RWPE2 (cell line): ENCODE measurements at regions not wholly inside any gene's neighbourhood (a gene's known extent, or its start where the extent isn't known, plus 50 kb on each side); places are given as distances from the start of the nearest gene placed in this dataset.

Source experiments
- ATAC-seq: fragments of 200-7000 bp; cut with Tn5 transposase; 3 replicates; pipeline ENCODE4 v1.9.1; 2021; ENCODE audit warnings: low read depth
- DNase-seq: peaks from one replicate; pipeline ENCODE4 v3.0.0-alpha.2; 2020; ENCODE audit warnings: low spot score
- H3K27ac ChIP-seq: fragments of 450-650 bp; 2 replicates; pipeline ENCODE4 v1.5.1; 2017; ENCODE audit warnings: mild to moderate bottlenecking; ENCODE audit not compliant: poor library complexity, severe bottlenecking
- H3K27me3 ChIP-seq: fragments of 250-450 bp; sonication (Bioruptor Pico); 2 replicates; pipeline ENCODE4 v1.5.1; 2021; ENCODE audit warnings: mild to moderate bottlenecking, moderate library complexity; ENCODE audit not compliant: insufficient read depth, poor library complexity, severe bottlenecking
- H3K36me3 ChIP-seq: fragments of 250-450 bp; sonication (Bioruptor Pico); 2 replicates; pipeline ENCODE4 v1.5.1; 2020; ENCODE audit warnings: low read depth, mild to moderate bottlenecking, moderate library complexity
- H3K4me1 ChIP-seq: fragments of 250-450 bp; sonication (Bioruptor Pico); 2 replicates; pipeline ENCODE4 v1.5.1; 2021; ENCODE audit warnings: mild to moderate bottlenecking, moderate library complexity; ENCODE audit not compliant: insufficient read depth, poor library complexity, severe bottlenecking
- H3K4me3 ChIP-seq: fragments of 250-450 bp; sonication (Bioruptor Pico); 2 replicates; pipeline ENCODE4 v1.5.1; 2021; ENCODE audit warnings: mild to moderate bottlenecking, moderate library complexity; ENCODE audit not compliant: severe bottlenecking
- H3K9me3 ChIP-seq: fragments of 250-450 bp; sonication (Bioruptor Pico); 2 replicates; pipeline ENCODE4 v1.5.1; 2021; ENCODE audit warnings: mild to moderate bottlenecking, moderate library complexity; ENCODE audit not compliant: severe bottlenecking
- TF ChIP-seq, protein P1 (sequence below): fragments of 450-650 bp; IDR thresholded peaks from one replicate; pipeline ENCODE4 v1.5.1; 2017; ENCODE audit warnings: mild to moderate bottlenecking, moderate library complexity; ENCODE audit not compliant: poor library complexity, severe bottlenecking

DNA sequence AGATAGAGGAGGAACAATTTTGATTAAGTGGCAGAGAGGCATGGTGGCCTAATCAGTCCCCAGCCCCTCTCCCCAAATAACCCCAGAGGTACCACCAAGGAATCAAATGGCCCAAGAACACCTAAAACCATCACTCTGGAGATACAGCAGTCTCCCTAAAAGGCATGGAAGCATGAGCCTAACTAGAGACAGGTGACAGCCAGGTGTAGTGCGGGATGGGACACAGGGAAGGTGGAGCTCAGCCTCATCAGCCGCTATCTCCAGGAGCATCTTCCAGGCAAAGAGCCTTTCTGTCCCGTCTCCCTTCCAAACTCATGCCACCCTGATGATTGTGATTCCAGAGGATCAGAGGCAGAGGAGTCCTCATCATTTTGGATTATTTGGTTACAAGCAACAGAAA, 144.7 kb downstream of the COPS8 start:
- peaks cover 8% of the 10 kb centered on the region for H3K4me1 ChIP-seq
- no peak for DNase-seq
- H3K27me3 ChIP-seq: no peaks in the 10 kb centered on the region
- H3K4me3 ChIP-seq: no peak overlapping the region
- H3K27ac ChIP-seq: no peak overlapping the region
- TF ChIP-seq, protein P1, sequence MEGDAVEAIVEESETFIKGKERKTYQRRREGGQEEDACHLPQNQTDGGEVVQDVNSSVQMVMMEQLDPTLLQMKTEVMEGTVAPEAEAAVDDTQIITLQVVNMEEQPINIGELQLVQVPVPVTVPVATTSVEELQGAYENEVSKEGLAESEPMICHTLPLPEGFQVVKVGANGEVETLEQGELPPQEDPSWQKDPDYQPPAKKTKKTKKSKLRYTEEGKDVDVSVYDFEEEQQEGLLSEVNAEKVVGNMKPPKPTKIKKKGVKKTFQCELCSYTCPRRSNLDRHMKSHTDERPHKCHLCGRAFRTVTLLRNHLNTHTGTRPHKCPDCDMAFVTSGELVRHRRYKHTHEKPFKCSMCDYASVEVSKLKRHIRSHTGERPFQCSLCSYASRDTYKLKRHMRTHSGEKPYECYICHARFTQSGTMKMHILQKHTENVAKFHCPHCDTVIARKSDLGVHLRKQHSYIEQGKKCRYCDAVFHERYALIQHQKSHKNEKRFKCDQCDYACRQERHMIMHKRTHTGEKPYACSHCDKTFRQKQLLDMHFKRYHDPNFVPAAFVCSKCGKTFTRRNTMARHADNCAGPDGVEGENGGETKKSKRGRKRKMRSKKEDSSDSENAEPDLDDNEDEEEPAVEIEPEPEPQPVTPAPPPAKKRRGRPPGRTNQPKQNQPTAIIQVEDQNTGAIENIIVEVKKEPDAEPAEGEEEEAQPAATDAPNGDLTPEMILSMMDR: no peak
- no peak for ATAC-seq
- no peaks in the 10 kb centered on the region for H3K9me3 ChIP-seq
- H3K36me3 ChIP-seq: no peaks in the 10 kb centered on the region

DNA sequence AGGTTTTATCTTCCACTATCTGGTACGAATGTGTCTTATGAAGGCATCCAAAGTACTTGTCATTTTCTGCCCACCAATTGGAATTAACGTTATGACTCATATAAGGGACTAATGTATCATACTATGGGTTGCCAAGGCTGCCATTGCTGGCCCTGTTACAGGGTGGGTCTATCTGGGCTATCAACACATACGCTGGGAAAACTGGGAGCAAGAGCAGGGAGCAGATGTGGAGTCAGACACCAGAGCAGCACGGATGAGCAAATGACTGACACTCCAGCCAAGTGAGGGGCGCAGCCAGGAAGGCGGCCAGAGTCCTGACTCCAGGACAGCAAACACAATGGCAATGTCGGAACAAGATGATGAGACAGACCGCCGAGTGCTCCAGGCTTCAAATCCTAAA, 145.9 kb downstream of the COPS8 start:
- Histone ChIP-seq H3K9me3 (no peaks in the 10 kb centered on the region), H3K4me3 (no peak overlapping the region), H3K27ac (no peak overlapping the region), H3K4me1 (peaks cover 8% of the 10 kb centered on the region), H3K36me3 (no peaks in the 10 kb centered on the region), H3K27me3 (no peaks in the 10 kb centered on the region)
- TF ChIP-seq, protein P1: no peak
- ATAC-seq: no peak
- no peak for DNase-seq

GRCh38 chr2:237232166-237232565, 146.5 kb downstream of the COPS8 start:
- H3K27ac ChIP-seq: no peak overlapping the region

DNA sequence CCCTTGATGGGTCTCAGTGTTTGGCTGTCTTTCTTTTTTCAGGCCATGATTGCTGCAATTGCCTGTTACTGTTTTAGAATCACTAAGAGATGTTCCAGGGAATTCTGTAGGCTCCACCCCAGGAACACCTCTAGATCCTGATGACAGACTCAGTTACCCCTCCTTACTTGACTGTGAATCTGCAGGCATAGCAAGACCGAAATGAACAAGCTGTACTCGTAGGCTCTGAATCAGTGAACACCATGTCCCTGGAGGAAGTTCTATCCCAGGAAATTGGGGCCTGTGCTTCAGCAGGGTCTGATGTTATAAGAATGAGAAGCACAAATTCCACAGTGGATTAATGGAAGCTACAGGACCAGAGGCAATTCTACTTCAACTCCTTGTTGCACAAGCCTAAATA, 148.6 kb downstream of the COPS8 start:
- Histone ChIP-seq H3K36me3 (no peaks in the 10 kb centered on the region), H3K27me3 (no peaks in the 10 kb centered on the region), H3K4me3 (no peak overlapping the region), H3K9me3 (no peaks in the 10 kb centered on the region), H3K4me1 (no peaks in the 10 kb centered on the region), H3K27ac (no peak overlapping the region)
- no peak for DNase-seq
- TF ChIP-seq, protein P1: no peak
- no peak for ATAC-seq

More at GRCh38 chr2:237232166-237232565, 146.5 kb downstream of the COPS8 start:
- H3K9me3 ChIP-seq: no peaks in the 10 kb centered on the region
- no peak overlapping the region for H3K4me3 ChIP-seq
- no peaks in the 10 kb centered on the region for H3K36me3 ChIP-seq
- TF ChIP-seq, protein P1: no peak
- DNase-seq (no peak), ATAC-seq (no peak)
- peaks cover 8% of the 10 kb centered on the region for H3K4me1 ChIP-seq
- no peaks in the 10 kb centered on the region for H3K27me3 ChIP-seq

- no peak for ATAC-seq
- Histone ChIP-seq H3K27me3 (no peaks in the 10 kb centered on the region), H3K9me3 (no peaks in the 10 kb centered on the region), H3K4me1 (no peaks in the 10 kb centered on the region), H3K27ac (no peak overlapping the region), H3K36me3 (no peaks in the 10 kb centered on the region), H3K4me3 (no peak overlapping the region)
- DNase-seq: no peak
- TF ChIP-seq, protein P1: no peak
Measured at GRCh38 chr2:237235383-237236095, 149.8 kb downstream of the COPS8 start.
